ENCODE measurements at regions not wholly inside any gene's neighbourhood (a gene's known extent, or its start where the extent isn't known, plus 50 kb on each side); places are given as distances from the start of the nearest gene placed in this dataset.
"Not testable (repeated sequence)": the region's sequence is repeated elsewhere in the genome, so short reads cannot be mapped to it uniquely, and the experiment has no call there.

- no peak for DNase-seq
These were observed 412.0 kb upstream of the TCF4 start for GRCh38 chr18:56000041-56000440.

DNA sequence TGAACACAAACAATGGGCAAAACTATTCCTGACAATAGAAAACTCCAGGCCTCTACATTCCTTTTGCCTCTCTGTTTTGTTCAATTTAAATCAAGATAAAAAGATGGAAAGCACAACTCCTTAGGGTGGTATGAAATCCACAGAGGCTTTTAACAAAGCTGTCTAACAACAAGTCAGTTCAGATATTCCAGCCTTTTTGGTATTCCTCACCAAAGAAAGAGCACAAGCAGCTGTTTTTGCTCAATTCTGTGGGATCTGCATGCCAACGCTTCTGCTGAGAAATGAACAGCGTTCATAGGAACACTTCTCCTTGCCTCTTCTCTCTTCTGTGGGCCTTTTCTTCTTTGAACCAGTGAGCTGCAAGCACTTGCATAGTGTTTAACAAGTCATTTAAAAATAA, 411.6 kb upstream of the TCF4 start:
- DNase-seq = no peak

DNA sequence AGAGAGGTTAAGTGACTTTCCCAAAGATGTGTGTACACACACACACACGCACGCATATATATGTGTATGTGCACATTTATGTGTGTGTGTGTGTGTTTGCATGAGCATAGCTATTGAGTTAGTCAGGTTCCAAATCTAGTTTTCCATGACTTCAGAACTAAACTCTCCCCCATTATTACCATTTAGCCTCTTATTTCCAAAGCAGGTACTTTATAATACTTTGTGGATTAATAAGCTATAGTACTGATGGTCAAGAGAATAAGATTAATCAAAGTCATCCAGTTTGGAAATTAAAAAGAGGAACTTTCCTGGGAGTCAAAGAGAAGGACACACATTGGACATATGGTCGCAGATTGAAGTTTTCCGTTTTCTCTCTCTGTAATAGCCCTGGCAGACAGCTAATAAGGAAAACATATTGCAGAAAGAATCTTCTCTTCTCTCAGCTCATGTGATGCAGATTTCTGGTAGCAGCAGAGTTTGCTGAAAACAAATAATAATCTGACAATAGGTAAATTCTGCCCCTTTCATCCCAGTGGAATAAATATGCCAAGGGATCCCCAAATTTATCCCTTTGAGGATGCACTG, 410.9 kb upstream of the TCF4 start:
- DNase-seq = no peak

DNA sequence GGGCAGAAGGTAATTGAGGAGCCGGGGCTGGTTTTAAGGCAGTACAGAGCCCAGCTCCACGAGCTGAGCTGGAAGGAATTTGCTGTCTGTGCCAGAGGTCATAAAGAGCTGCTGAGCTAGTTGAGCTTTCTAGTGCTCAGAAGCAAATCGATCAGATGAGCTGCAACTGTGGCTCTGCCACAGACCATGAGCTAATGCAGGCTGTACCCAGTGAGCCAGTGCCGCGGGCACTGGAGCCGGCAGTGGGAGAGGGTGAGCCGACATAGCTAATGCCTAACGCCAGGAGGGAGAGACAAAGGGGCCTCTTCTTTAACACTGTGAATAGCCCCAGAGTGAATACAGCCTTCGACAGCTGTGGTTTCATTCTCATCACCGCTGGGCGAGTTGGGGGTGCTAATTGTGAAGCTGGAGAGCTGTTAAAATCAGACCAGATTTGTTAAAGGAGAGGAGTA, 410.1 kb upstream of the TCF4 start:
- DNase-seq = no peak

DNA sequence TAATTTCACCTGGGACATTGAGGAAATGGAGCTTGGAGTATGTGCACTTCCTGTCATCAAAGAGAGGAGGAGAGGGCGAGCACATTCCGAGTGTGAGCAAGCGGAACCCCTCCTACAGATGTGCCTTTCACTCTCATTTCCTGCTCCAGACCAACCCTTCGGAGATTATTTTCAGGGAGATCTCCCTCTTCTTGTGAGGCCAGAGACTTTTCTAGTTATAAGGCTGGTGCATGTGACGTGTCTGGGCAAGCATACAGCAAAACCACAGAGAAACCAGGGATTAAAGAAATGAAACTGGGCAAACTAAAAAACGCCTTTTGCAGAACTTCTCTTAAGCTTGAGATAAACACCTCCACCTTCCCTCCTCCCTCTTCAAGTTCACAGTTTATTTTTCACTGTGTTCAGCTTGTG, 409.2 kb upstream of the TCF4 start:
- no peak for DNase-seq

- DNase-seq = no peak
These were observed 408.7 kb upstream of the TCF4 start for GRCh38 chr18:55996717-55997116.

DNA sequence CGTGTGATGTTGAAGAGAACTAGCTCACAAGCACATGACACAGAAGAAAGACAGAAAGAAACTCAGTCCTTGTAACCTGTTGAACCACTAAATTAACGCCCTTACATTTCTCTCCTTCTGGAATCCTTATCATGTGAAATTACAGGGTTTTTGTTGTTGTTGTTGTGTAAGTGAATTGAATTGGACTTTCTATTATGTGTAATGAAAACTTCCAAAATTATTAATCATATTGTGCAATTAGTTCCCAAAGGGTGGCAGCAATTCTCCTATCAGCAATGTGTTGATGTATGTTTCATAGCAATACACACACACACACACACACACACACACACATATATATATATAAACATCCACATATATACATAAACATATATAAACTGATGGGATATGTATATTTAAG, 402.2 kb upstream of the TCF4 start:
- no peak for DNase-seq

DNA sequence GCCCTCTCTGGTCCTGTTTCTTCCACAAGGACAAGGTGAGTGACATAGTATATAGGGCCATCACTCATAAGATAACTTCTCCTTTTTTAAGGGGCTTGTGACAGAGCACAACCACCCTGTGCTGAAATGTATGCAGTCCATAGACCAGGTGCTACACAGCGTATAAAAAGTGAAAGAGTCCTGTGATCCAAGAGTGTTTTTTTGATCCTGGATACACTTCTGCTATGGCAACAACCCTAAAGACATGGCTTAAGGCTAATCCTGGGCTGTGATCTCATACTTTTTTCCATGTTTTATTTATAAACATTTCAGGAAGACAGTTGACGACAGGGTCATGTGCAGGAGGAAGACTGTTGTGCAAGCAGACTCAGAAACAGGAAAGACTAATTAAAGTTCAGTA, 400.5 kb upstream of the TCF4 start:
- no peak for DNase-seq

DNA sequence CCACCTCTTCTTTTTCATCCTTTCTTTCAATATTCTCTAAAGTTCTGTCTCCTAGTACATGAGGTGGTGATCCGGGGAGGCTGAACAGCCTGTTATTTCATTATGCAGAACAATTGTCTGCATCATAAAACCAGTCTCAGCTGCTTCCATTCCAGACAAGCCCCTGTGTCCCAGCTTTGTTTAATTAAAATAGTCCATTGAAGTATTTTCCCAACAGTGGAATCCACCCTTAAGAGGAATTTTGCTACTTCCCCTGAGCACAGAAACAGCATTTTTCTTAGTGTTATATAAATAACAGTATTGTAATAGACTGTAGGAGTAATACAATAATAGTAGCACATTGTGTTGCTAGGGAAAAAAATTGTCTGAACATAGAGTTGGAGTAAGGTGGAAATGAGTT, 395.4 kb upstream of the TCF4 start:
- no peak for DNase-seq

GRCh38 chr18:55982992-55983391, 395.0 kb upstream of the TCF4 start:
- no peak for DNase-seq

DNA sequence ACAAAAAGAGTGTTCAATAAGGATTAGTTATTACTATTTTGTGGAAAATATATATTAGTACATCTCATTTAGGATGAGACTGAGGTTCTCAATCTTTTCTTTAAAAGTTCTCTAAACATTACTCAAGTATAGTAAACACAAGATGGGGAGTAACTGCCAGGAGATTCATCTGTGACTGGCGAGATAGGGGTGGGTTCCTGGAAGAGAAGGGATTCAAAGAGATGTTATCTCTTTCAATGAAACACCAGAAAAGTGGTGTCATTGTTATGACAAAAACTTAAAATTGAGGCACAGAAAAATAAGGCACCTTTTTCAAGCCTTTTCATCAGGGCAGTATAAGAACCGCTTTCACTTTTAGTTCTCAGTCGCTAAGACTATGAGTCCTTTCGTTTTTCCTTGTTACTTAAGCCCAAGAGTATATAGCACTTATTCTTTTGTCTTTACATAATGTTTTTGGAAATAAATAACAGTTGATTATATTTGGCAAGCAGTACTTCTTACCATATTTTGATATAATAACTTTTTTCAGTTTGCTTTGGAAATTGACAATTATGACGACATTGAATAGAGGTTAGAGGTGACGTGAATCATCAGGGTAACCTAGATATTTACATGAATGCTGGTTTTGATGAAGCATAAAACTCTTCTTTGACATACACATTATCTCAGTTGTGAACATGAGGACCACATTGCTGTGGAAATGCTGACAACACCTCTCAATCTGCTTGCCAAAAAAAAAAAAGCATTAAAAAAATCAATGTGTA, 393.9 kb upstream of the TCF4 start:
- no peak for DNase-seq

- no peak for DNase-seq
These were observed 386.5 kb upstream of the TCF4 start for GRCh38 chr18:55974521-55974920.

DNA sequence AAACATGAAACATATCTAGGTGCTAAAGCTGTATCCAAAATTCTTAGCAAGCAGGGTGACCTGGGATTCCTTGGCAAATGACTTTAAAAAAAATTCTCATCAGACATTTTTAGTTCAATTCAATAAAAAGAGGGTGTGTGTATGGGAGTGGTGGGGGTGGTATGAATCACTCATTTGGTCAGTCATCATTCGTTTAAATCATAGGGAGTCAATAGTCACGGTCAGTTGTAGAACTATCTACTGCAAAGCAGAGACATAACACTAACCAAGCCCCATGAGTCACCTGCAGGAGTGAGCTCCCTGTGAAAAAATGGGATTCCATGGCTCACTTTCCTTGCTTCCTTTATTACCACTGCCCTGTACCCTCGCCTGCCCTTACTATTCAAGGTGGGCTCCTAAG, 380.6 kb upstream of the TCF4 start:
- DNase-seq = no peak

- DNase-seq = no peak
These were observed 379.0 kb upstream of the TCF4 start for GRCh38 chr18:55967019-55967418.

- no peak for DNase-seq
These were observed 376.2 kb upstream of the TCF4 start for GRCh38 chr18:55964171-55964570.

GRCh38 chr18:55953326-55953725, 365.3 kb upstream of the TCF4 start:
- DNase-seq = no peak

DNA sequence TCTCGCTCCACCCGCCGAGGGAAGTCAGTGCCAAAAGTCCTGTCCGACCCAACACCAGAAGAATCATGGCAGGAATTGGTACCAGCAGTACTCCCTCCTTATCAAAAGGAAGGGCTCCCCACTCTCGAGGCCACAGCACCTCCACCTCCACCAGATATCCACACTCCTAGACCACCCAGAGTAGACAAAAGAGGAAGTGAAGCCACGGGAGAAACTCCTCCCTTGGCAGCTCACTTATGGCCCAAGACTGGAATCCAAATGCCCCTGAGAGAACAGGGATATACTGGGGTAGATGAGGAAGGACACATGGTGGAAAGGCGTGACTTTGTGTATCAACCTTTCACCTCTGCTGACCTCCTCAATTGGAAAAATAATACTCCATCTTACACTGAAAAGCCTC, 363.7 kb upstream of the TCF4 start:
- not testable (repeated sequence) for DNase-seq

DNA sequence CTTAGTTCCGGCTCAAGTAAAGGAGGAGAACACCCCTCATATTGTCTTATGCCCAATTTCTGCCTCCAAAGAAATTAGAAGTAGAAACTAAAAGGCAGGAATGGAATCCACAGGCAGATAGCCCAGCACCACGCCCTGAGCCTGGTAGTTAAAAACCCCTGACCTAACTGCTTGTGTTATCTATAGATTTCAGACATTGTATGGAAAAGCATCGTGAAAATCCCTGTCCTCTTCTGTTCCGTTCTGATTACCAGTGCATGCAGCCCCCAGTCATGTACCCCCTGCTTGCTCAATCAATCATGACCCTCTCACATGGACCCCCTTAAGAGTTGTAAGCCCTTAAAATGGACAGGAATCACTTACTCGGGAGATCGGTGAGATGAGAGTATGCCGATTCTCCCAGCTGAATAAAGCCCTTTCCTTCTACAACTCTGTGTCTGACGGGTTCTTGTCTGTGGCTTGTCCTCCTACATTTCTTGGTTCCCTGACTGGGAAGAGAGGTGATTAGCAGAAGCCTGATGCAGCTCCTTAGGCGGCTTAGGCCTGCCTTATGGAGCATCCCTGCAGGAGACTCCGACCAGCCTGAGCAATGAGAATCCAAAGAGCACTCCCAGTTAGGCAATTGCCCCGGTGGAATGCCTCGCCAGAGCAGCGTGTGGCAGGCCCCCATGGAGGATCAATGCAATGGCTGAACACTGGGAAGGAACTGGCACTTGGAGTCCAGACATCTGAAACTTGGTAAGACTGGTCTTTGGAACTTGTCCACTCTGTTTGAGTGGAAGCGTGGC, 362.6 kb upstream of the TCF4 start:
- no peak for DNase-seq

- no peak for DNase-seq
These were observed 346.8 kb upstream of the TCF4 start for GRCh38 chr18:55934821-55935220.

DNA sequence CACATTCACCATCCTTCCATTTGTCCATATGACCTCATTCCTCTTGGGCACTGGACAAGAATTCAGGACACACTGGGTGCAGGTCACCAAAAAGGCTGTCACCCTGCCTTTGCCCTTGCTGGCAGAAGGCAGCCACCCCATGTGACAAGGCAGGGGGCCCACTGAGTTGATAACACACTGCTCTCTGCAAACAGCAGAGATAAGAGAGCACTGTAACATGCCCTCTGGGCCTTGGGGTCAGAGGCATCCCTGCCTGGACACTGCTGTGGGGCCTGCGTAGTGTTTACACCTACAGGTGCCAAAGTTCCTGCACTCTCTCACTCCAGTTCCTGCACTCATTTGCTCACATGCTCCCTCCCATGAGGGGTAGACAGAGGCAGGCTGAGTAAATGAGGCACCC, 344.7 kb upstream of the TCF4 start:
- no peak for DNase-seq

- no peak for DNase-seq
These were observed 339.8 kb upstream of the TCF4 start for GRCh38 chr18:55927831-55928230.

DNA sequence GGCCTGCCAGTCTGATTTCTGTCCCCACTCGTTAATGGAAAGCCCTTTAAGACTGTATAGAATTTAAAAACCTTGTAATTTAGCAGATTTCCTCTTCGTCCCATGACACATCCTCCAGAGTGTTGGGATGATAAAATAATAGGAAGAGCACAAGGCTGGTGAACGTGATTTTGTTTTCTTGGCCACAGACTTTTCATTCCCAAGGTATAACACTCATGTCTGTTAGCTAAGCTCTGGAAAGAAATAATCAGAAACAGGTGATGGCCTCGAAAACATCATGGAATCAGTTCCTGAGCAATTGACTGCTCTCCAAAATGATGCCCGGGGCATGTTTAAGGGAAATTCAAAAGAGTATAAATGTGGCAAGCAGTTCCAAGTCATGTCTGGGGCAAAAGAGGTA, 337.8 kb upstream of the TCF4 start:
- no peak for DNase-seq

DNA sequence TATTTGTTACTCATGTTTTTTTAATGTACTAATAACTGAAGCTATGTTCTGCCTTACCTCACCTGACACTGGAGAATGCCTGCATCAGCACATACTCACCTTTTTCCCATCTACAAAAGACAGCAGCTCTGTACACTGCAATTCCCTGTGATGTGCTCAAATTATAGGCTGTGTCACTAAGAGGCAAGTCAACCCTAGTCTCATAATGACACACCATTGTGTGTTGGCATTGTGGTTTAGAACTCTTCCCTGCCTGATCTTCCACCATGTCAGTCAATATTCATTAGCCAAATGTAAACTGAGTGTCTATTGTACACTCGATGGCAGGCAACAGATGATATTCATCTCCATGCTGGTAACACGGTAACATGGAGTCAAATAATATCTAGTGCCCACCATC, 332.1 kb upstream of the TCF4 start:
- no peak for DNase-seq

DNA sequence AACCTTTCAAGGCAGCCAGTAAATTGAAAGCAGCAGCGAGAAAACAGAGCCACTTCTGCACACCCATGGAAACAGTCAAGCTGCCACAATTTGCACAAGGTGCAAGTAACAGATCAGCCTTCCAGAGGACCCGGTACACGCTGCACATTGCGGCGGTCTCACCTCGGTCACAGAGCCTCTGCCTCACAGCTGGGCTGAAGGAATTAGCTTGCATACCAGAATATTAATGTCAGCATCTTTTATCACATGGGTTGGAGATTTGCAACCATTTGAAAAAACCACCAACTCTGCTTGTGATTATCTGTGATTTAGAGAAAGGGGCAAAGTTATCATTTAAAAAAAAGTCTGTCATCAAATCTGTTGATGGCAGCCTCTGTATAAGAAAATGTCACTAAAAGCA, 330.5 kb upstream of the TCF4 start:
- no peak for DNase-seq
